H9 (cell line): ENCODE measurements at regions not wholly inside any gene's neighbourhood (a gene's known extent, or its start where the extent isn't known, plus 50 kb on each side); places are given as distances from the start of the nearest gene placed in this dataset.

ENCODE experiments used
- DNase-seq: peaks from one replicate; pipeline ENCODE4 v3.0.0-alpha.2; 2017
- H2AFZ ChIP-seq: one replicate; pipeline ENCODE4 v1.6.1; 2013; ENCODE audit warnings: mild to moderate bottlenecking, low read length, control low read depth, moderate library complexity
- H2AK5ac ChIP-seq: 2 replicates; pipeline ENCODE4 v1.6.1; 2013; ENCODE audit warnings: low read length, control low read depth, mixed read lengths; ENCODE audit not compliant: insufficient read length
- H2BK120ac ChIP-seq: one replicate; pipeline ENCODE4 v1.6.1; 2013; ENCODE audit warnings: low read depth, mild to moderate bottlenecking, low read length, control low read depth, inconsistent platforms; ENCODE audit not compliant: poor library complexity, severe bottlenecking
- H2BK12ac ChIP-seq: 2 replicates; pipeline ENCODE4 v1.6.1; 2013; ENCODE audit warnings: low read length, control low read depth, mixed read lengths, low read depth; ENCODE audit not compliant: insufficient read length
- H2BK15ac ChIP-seq: 2 replicates; pipeline ENCODE4 v1.6.1; 2013; ENCODE audit warnings: low read depth, low read length, control low read depth
- H2BK20ac ChIP-seq: one replicate; pipeline ENCODE4 v1.6.1; 2013; ENCODE audit warnings: low read depth, mild to moderate bottlenecking, low read length, control low read depth, inconsistent platforms; ENCODE audit not compliant: poor library complexity, severe bottlenecking
- H2BK5ac ChIP-seq: 2 replicates; pipeline ENCODE4 v1.6.1; 2013; ENCODE audit warnings: low read length, control low read depth, mixed read lengths; ENCODE audit not compliant: insufficient read length
- H3K14ac ChIP-seq: 2 replicates; pipeline ENCODE4 v1.6.1; 2013; ENCODE audit warnings: low read length, control low read depth; ENCODE audit not compliant: insufficient read depth
- H3K18ac ChIP-seq: 2 replicates; pipeline ENCODE4 v1.6.1; 2013; ENCODE audit warnings: low read depth, mild to moderate bottlenecking, mixed read lengths, low read length, control low read depth; ENCODE audit not compliant: insufficient read length
- H3K23ac ChIP-seq: 2 replicates; pipeline ENCODE4 v1.6.1; 2013; ENCODE audit warnings: low read length, control low read depth, mixed read lengths, low read depth; ENCODE audit not compliant: insufficient read length
- H3K23me2 ChIP-seq: 2 replicates; pipeline ENCODE4 v1.6.1; 2013; ENCODE audit warnings: low read depth, mild to moderate bottlenecking, mixed read lengths, low read length, control low read depth; ENCODE audit not compliant: insufficient read length, poor library complexity, severe bottlenecking
- H3K27ac ChIP-seq: 2 replicates; pipeline ENCODE4 v1.5.1; 2013; ENCODE audit warnings: low read length, control low read depth, mixed read lengths, low read depth; ENCODE audit not compliant: insufficient read length
- H3K27me3 ChIP-seq: 2 replicates; pipeline ENCODE4 v1.6.1; 2013; ENCODE audit warnings: low read length, control low read depth, inconsistent platforms; ENCODE audit not compliant: insufficient read depth
- H3K4ac ChIP-seq: 2 replicates; pipeline ENCODE4 v1.6.1; 2013; ENCODE audit warnings: low read depth, mild to moderate bottlenecking, control low read depth, inconsistent platforms, low read length, moderate library complexity
- H3K4me1 ChIP-seq: 2 replicates; pipeline ENCODE4 v1.6.1; 2013; ENCODE audit warnings: low read length, control low read depth, inconsistent platforms; ENCODE audit not compliant: insufficient read depth
- H3K4me2 ChIP-seq: 2 replicates; pipeline ENCODE4 v1.6.1; 2013; ENCODE audit warnings: low read length, control low read depth, mixed read lengths; ENCODE audit not compliant: insufficient read length, insufficient read depth
- H3K56ac ChIP-seq: 2 replicates; pipeline ENCODE4 v1.6.1; 2013; ENCODE audit warnings: low read depth, mild to moderate bottlenecking, mixed read lengths, low read length, control low read depth; ENCODE audit not compliant: insufficient read length
- H3K79me1 ChIP-seq: 2 replicates; pipeline ENCODE4 v1.6.1; 2013; ENCODE audit warnings: low read depth, mild to moderate bottlenecking, moderate library complexity, low read length, control low read depth, inconsistent platforms; ENCODE audit not compliant: insufficient read depth, poor library complexity, severe bottlenecking
- H3K79me2 ChIP-seq: 2 replicates; pipeline ENCODE4 v1.6.1; 2013; ENCODE audit warnings: low read length, control low read depth, inconsistent platforms; ENCODE audit not compliant: insufficient read depth
- H3K9ac ChIP-seq: 2 replicates; pipeline ENCODE4 v1.6.1; 2013; ENCODE audit warnings: low read length, control low read depth, mixed read lengths; ENCODE audit not compliant: insufficient read length; ENCODE audit errors: extremely low read depth
- H3K9me3 ChIP-seq: one replicate; pipeline ENCODE4 v1.6.1; 2013; ENCODE audit warnings: low read depth, low read length, inconsistent platforms; ENCODE audit not compliant: control insufficient read depth
- H3T11ph ChIP-seq: one replicate; pipeline ENCODE4 v1.6.1; 2013; ENCODE audit warnings: mild to moderate bottlenecking, low read length, control low read depth, inconsistent platforms
- H4K20me1 ChIP-seq: one replicate; pipeline ENCODE4 v1.6.1; 2013; ENCODE audit not compliant: control insufficient read depth, insufficient read length, insufficient read depth
- H4K5ac ChIP-seq: 2 replicates; pipeline ENCODE4 v1.6.1; 2013; ENCODE audit warnings: low read depth, mild to moderate bottlenecking, mixed read lengths, low read length, control low read depth; ENCODE audit not compliant: insufficient read length
- H4K8ac ChIP-seq: replicated peaks from 2 replicates; pipeline ENCODE4 v1.6.1; 2013; ENCODE audit warnings: low read length, control low read depth, mixed read lengths, low read depth; ENCODE audit not compliant: insufficient read length
- H4K91ac ChIP-seq: 2 replicates; pipeline ENCODE4 v1.6.1; 2013; ENCODE audit warnings: low read depth, mild to moderate bottlenecking, moderate library complexity, mixed read lengths, low read length, control low read depth; ENCODE audit not compliant: insufficient read length
- H3K27ac Mint-ChIP-seq, 3 experiments: 2 replicates in 2 of 3; 3 replicates in 1 of 3; pipeline ENCODE4 v1.8.0; 2020 to 2021; ENCODE audit warnings: mixed read lengths in 3 of 3, mild to moderate bottlenecking in 1 of 3, moderate library complexity in 1 of 3
- H3K27me3 Mint-ChIP-seq: 2 replicates; pipeline ENCODE4 v1.8.0; 2021; ENCODE audit warnings: low read depth, mild to moderate bottlenecking, moderate library complexity, mixed read lengths
- H3K36me3 Mint-ChIP-seq, 3 experiments: 2 replicates in 2 of 3; 3 replicates in 1 of 3; pipeline ENCODE4 v1.8.0; 2020 to 2021; ENCODE audit warnings: low read depth in 3 of 3, mixed read lengths in 3 of 3; ENCODE audit not compliant: insufficient read depth in 1 of 3
- H3K4me1 Mint-ChIP-seq, 2 experiments: 2 replicates each; pipeline ENCODE4 v1.8.0; 2020; ENCODE audit warnings: mixed read lengths in 2 of 2
- H3K4me3 Mint-ChIP-seq, 2 experiments: 2 replicates in 1 of 2; 3 replicates in 1 of 2; pipeline ENCODE4 v1.8.0; 2020 to 2021; ENCODE audit warnings: mild to moderate bottlenecking in 2 of 2, mixed read lengths in 2 of 2, moderate library complexity in 1 of 2
- H3K9me3 Mint-ChIP-seq, 2 experiments: 2 replicates in 1 of 2; 3 replicates in 1 of 2; pipeline ENCODE4 v1.8.0; 2020; ENCODE audit warnings: mild to moderate bottlenecking in 2 of 2, mixed read lengths in 2 of 2, moderate library complexity in 1 of 2
- WGBS: extraction: QIAGEN DNeasy Blood & Tissue Kit; methylation state at CpG from one replicate; pipeline ENCODE4 v1.1.7; 2013; ENCODE audit warnings: missing lambda C conversion rate, low lambda C conversion rate, mixed read lengths; ENCODE audit not compliant: insufficient read length; ENCODE audit errors: extremely low coverage; 5-methylcytosine and 5-hydroxymethylcytosine counted together
- TF ChIP-seq, protein P1 (sequence below): fragments of 200-600 bp; sonication (generic); conservative IDR thresholded peaks from 3 replicates; pipeline ENCODE4 v1.8.0; 2021; ENCODE audit warnings: antibody characterized with exemption, mild to moderate bottlenecking

DNA sequence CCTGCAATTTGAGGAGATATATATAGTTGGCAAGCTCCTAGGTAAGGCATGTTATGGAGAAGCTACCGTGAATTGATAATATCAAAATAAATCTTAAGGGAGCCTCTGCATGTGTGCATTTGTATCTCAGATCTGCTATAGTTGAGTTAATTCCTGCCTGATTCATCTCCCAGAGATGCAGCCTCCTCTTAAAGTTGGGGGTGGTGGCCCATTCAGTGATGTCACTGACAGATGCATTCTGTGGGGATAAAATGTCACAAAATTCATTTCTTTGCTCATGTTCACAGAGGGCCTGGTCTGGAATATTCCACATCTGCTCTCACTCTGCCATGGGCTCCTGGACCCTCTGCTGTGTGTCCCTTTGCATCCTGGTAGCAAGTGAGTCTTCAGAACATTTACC is 185.8 kb upstream of the PRSS1 start:
- H3K4me1 Mint-ChIP-seq, result no peaks in the 10 kb centered on the region
- Histone ChIP-seq H4K20me1 (no peaks in the 10 kb centered on the region), H3K27me3 (no peaks in the 10 kb centered on the region), H3K56ac (no peak overlapping the region), H3K14ac (no peak overlapping the region), H2BK12ac (no peak overlapping the region), H3T11ph (no peak overlapping the region), H3K79me2 (no peaks in the 10 kb centered on the region), H3K18ac (no peak overlapping the region), H2BK20ac (no peak overlapping the region), H3K4me2 (no peak overlapping the region), H4K91ac (no peak overlapping the region), H2BK15ac (no peak overlapping the region), H2BK120ac (no peak overlapping the region), H2AK5ac (no peak overlapping the region), H2BK5ac (no peak overlapping the region), H3K4me1 (no peaks in the 10 kb centered on the region), H4K5ac (no peak overlapping the region), H4K8ac (no peak overlapping the region), H2AFZ (no peak overlapping the region), H3K23me2 (no peaks in the 10 kb centered on the region), H3K79me1 (no peaks in the 10 kb centered on the region), H3K9me3 (no peaks in the 10 kb centered on the region), H3K27ac (no peak overlapping the region), H3K23ac (no peak overlapping the region), H3K4ac (no peak overlapping the region), H3K9ac (no peak overlapping the region)
- H3K4me3 Mint-ChIP-seq, result no peak overlapping the region
- DNase-seq, result no peak
- TF ChIP-seq, protein P1, sequence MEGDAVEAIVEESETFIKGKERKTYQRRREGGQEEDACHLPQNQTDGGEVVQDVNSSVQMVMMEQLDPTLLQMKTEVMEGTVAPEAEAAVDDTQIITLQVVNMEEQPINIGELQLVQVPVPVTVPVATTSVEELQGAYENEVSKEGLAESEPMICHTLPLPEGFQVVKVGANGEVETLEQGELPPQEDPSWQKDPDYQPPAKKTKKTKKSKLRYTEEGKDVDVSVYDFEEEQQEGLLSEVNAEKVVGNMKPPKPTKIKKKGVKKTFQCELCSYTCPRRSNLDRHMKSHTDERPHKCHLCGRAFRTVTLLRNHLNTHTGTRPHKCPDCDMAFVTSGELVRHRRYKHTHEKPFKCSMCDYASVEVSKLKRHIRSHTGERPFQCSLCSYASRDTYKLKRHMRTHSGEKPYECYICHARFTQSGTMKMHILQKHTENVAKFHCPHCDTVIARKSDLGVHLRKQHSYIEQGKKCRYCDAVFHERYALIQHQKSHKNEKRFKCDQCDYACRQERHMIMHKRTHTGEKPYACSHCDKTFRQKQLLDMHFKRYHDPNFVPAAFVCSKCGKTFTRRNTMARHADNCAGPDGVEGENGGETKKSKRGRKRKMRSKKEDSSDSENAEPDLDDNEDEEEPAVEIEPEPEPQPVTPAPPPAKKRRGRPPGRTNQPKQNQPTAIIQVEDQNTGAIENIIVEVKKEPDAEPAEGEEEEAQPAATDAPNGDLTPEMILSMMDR, result no peak
- H3K27me3 Mint-ChIP-seq, result peaks cover 1% of the 10 kb centered on the region; the same call in 1 of the 2 replicates
- H3K36me3 Mint-ChIP-seq, result no peaks in the 10 kb centered on the region
- no peaks in the 10 kb centered on the region for H3K9me3 Mint-ChIP-seq
- WGBS, result no CpG with 5 or more reads among the region's 1 CpG
- no peak overlapping the region for H3K27ac Mint-ChIP-seq
